NCI-H82 treated with DMSO at 0.1 percent for 48 hours (cell line): ENCODE measurements at regions not wholly inside any gene's neighbourhood (a gene's known extent, or its start where the extent isn't known, plus 50 kb on each side); places are given as distances from the start of the nearest gene placed in this dataset.

Source experiments
- DNase-seq: peaks from one replicate; lab custom pipeline; 2025; ENCODE audit not compliant: unreplicated experiment; lab: John Stamatoyannopoulos, UW

- DNase-seq, result no peak
Measured at GRCh38 chr10:29925771-29926692, 133.4 kb downstream of the JCAD start.

GRCh38 chr10:29924436-29924835 lies 134.9 kb downstream of the JCAD start:
- no peak for DNase-seq

GRCh38 chr10:29923416-29923965 lies 135.9 kb downstream of the JCAD start:
- DNase-seq, result no peak

GRCh38 chr10:29922892-29923291 lies 136.5 kb downstream of the JCAD start:
- DNase-seq, result no peak

GRCh38 chr10:29922226-29922625 lies 137.2 kb downstream of the JCAD start:
- DNase-seq, result no peak

GRCh38 chr10:29921071-29921446 lies 138.3 kb downstream of the JCAD start:
- DNase-seq, result no peak

GRCh38 chr10:29920408-29921070 lies 138.8 kb downstream of the JCAD start:
- DNase-seq, result no peak

GRCh38 chr10:29918623-29919400 lies 140.6 kb downstream of the JCAD start:
- no peak for DNase-seq

GRCh38 chr10:29917311-29917710 lies 142.1 kb downstream of the JCAD start:
- DNase-seq, result no peak

GRCh38 chr10:29916669-29917068 lies 142.7 kb downstream of the JCAD start:
- DNase-seq, result no peak

GRCh38 chr10:29914986-29915785 lies 144.2 kb downstream of the JCAD start:
- DNase-seq, result no peak

- no peak for DNase-seq
Measured at GRCh38 chr10:29908962-29909361, 150.4 kb downstream of the JCAD start.

GRCh38 chr10:29900865-29901264 lies 158.5 kb downstream of the JCAD start:
- DNase-seq, result peak; percentile 0

GRCh38 chr10:29897999-29898716 lies 161.2 kb downstream of the JCAD start:
- DNase-seq, result no peak

GRCh38 chr10:29897430-29897829 lies 162.0 kb downstream of the JCAD start:
- DNase-seq, result no peak

GRCh38 chr10:29896053-29896452 lies 163.3 kb downstream of the JCAD start:
- no peak for DNase-seq

GRCh38 chr10:29895456-29895855 lies 163.9 kb downstream of the JCAD start:
- DNase-seq, result no peak

- no peak for DNase-seq
Measured at GRCh38 chr10:29888321-29888720, 171.1 kb downstream of the JCAD start.

- no peak for DNase-seq
Measured at GRCh38 chr10:29886299-29886698, 173.1 kb downstream of the JCAD start.

- no peak for DNase-seq
Measured at GRCh38 chr10:29883231-29883630, 176.2 kb downstream of the JCAD start.
